ES-I3 (cell line): ENCODE measurements at regions not wholly inside any gene's neighbourhood (a gene's known extent, or its start where the extent isn't known, plus 50 kb on each side); places are given as distances from the start of the nearest gene placed in this dataset.

ENCODE experiments used
- H3K36me3 ChIP-seq: 2 replicates; pipeline ENCODE4 v1.6.1; 2013; ENCODE audit warnings: mild to moderate bottlenecking, low read length, control low read depth, moderate library complexity; ENCODE audit not compliant: insufficient read depth
- H3K4me1 ChIP-seq: 2 replicates; pipeline ENCODE4 v1.6.1; 2013; ENCODE audit warnings: mild to moderate bottlenecking, control low read depth, low read length; ENCODE audit not compliant: insufficient read depth
- H3K9ac ChIP-seq: 2 replicates; pipeline ENCODE4 v1.6.1; 2013; ENCODE audit warnings: low read depth, mild to moderate bottlenecking, low read length, moderate library complexity
- H3K9me3 ChIP-seq: 2 replicates; pipeline ENCODE4 v1.6.1; 2013; ENCODE audit warnings: mild to moderate bottlenecking, low read length, moderate library complexity; ENCODE audit not compliant: control insufficient read depth, insufficient read depth

DNA sequence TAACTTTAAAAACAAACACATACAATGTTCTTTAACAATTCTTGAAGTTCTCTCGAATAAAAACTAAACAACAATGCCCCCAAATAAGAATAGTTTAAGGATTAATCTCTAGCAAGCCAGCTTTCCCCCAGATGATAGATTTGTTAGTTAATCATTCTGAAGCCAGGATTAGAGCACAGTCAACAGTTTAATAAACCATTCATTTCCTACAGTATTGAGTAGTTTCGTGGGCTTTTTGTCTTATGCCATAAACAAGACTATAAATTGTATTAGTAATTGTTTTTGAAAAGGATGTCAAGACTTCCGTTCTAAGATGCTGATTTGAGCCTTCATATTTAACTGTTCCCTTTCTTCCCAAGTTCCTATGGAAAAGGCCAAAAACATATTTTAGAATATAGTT, 136.6 kb downstream of the PIK3R1 start:
- peaks cover 8% of the 10 kb centered on the region for H3K9me3 ChIP-seq
- H3K4me1 ChIP-seq = no peaks in the 10 kb centered on the region
- no peaks in the 10 kb centered on the region for H3K36me3 ChIP-seq
- H3K9ac ChIP-seq = no peak overlapping the region

DNA sequence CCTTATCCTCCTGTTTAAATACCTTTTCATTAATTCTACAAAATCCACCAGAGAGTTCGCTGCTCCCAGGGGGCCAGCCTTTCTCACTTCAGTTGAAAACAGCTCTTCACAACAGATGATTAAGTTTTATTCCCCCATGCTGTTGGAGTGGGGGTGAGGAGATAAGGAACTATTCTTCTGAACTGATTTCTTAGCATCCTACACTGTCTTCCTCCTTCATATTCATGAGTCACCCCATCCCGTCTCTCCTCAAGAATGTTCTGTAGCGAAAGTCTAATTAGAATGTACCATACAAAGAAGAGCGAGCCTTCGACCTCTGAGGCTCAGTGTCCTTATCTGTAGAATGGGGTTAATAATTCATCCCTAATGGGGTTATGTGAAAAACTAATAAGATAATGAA, 138.0 kb downstream of the PIK3R1 start:
- Histone ChIP-seq H3K9me3 (no peaks in the 10 kb centered on the region), H3K36me3 (no peaks in the 10 kb centered on the region), H3K9ac (no peak overlapping the region), H3K4me1 (peaks cover 5% of the 10 kb centered on the region; the same call in 1 of the 2 replicates)

DNA sequence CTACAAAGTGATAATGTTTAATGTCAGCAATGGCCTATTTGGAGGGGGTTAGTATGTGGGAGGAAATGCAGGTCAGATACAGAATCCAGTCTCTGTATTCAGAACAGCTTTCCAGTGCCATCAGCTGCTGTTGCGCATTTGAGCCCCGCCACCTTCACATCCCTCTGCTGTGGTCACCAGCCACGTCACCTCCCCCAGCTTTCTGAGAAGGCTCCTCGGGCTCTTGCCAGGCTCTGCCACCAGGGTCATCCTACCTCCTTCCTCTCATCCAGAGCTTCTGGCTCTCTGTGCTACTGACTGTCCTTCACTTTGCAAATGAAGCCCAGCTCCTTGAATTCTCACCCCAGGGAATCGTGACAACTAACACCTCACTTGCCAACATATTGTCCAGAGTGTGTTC, 138.8 kb downstream of the PIK3R1 start:
- Histone ChIP-seq H3K9ac (no peak overlapping the region), H3K4me1 (peaks cover 5% of the 10 kb centered on the region; the same call in 1 of the 2 replicates), H3K9me3 (no peaks in the 10 kb centered on the region), H3K36me3 (no peaks in the 10 kb centered on the region)

DNA sequence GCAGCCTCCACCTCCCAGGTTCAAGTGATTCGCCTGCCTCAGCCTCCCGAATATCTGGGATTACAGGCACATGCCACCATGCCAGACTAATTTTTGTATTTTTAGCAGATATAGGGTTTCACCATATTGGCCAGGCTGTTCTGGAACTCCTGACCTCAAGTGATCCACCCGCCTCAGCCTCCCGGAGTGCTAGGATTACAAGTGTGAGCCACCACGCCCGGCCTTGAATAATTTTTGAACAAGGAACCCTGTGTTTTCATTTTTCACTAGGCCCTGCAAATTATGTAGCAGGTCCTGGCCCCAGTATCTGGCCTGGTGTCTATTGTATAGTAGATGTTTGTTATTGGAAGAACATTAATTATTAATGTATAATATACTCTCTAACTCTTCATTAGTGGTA, 140.7 kb downstream of the PIK3R1 start:
- Histone ChIP-seq H3K9ac (no peak overlapping the region), H3K36me3 (no peaks in the 10 kb centered on the region), H3K9me3 (no peaks in the 10 kb centered on the region), H3K4me1 (peaks cover 5% of the 10 kb centered on the region; the same call in 1 of the 2 replicates)

DNA sequence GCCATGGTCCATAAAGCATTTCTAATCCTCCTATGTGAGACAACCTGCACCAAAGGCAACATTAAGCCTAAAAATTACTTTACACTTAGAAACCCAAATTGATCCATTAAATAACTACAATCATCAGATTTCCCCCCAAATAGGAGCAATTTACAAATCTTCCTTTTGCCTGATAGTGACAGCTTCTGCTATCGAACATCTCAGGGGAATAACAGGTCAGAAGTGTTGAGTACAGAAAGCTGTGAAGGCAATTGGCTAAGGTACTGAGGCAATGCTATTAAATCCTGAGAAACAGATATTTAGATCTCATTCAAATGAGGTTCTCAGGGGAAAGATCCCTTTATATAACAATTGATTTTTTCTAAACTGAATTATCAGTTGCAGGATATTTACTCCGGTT, 141.1 kb downstream of the PIK3R1 start:
- Histone ChIP-seq H3K9me3 (no peaks in the 10 kb centered on the region), H3K4me1 (peaks cover 5% of the 10 kb centered on the region; the same call in 1 of the 2 replicates), H3K36me3 (no peaks in the 10 kb centered on the region), H3K9ac (no peak overlapping the region)

- peaks cover 2% of the 10 kb centered on the region; the same call in 1 of the 2 replicates for H3K9me3 ChIP-seq
Observed at GRCh38 chr5:68359699-68360098, 144.1 kb downstream of the PIK3R1 start.

GRCh38 chr5:68362331-68362730, 146.8 kb downstream of the PIK3R1 start:
- Histone ChIP-seq H3K9ac (no peak overlapping the region), H3K36me3 (no peaks in the 10 kb centered on the region), H3K9me3 (peaks cover 2% of the 10 kb centered on the region; the same call in 1 of the 2 replicates)

More at GRCh38 chr5:68359699-68360098, 144.1 kb downstream of the PIK3R1 start:
- H3K4me1 ChIP-seq = peaks cover 5% of the 10 kb centered on the region; the same call in 1 of the 2 replicates
- H3K9ac ChIP-seq = no peak overlapping the region
- H3K36me3 ChIP-seq = no peaks in the 10 kb centered on the region

GRCh38 chr5:68365889-68366288, 150.3 kb downstream of the PIK3R1 start:
- Histone ChIP-seq H3K36me3 (no peaks in the 10 kb centered on the region), H3K9ac (no peak overlapping the region), H3K9me3 (peaks cover 2% of the 10 kb centered on the region; the same call in 1 of the 2 replicates), H3K4me1 (no peaks in the 10 kb centered on the region)

More at GRCh38 chr5:68362331-68362730, 146.8 kb downstream of the PIK3R1 start:
- peaks cover 5% of the 10 kb centered on the region; the same call in 1 of the 2 replicates for H3K4me1 ChIP-seq

DNA sequence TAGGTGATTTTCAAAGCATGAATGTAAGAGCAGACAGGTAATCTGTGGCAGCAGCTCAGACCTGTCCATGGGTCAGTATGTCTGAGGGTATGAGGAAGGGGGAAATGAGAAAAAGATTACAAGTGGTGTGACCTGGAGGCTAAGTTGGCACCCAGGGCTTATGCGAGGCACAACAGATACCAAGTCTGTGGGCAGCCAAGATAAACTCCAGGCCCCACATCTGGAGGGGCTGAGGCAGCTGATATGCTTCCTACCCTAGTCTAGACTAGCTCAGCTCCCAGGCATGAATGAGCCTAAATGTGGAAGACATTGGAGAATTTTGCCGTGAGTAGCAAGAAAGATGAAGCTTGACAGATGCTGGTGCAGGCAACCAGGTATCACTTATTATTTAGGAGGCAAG, 151.7 kb downstream of the PIK3R1 start:
- no peaks in the 10 kb centered on the region for H3K36me3 ChIP-seq
- no peaks in the 10 kb centered on the region for H3K4me1 ChIP-seq
- H3K9me3 ChIP-seq = peaks cover 2% of the 10 kb centered on the region; the same call in 1 of the 2 replicates
- H3K9ac ChIP-seq = no peak overlapping the region

- H3K9me3 ChIP-seq = no peaks in the 10 kb centered on the region
- no peak overlapping the region for H3K9ac ChIP-seq
- no peaks in the 10 kb centered on the region for H3K36me3 ChIP-seq
- H3K4me1 ChIP-seq = no peaks in the 10 kb centered on the region
Observed at GRCh38 chr5:68367717-68368116, 152.2 kb downstream of the PIK3R1 start.

DNA sequence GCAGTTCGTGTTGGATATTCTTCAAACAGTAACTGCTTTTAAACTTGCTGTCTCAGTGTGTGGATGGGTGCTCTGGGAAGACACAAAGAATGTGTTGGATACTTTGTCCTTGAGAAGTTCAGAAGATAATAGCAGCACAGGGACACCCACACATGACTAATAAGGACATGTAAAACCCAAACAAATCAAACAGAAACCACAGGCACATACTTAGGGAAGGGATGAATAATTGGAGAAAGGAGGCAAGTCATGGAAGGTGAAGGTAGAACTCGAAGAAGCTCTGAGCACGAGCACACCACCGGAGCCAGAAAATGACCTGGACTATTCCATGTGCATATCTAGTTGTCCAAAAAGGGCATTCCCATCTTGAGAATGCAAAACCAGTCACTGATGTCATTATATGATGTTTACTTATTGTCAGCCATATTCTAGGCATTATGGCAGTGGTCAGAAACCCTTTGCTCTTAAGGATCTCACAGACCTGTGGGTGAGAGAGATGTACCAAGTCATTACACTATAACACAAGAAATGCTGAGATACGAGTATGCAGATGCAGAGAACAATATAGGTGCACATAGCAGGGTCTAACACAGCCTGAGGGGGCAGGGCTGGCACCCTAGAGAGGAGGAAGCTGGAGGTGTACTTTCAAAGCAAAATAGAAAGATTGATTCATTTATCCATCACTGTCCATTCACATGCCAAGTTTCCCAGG, 152.9 kb downstream of the PIK3R1 start:
- Histone ChIP-seq H3K9ac (no peak overlapping the region), H3K4me1 (no peaks in the 10 kb centered on the region), H3K36me3 (no peaks in the 10 kb centered on the region), H3K9me3 (no peaks in the 10 kb centered on the region)

- no peaks in the 10 kb centered on the region for H3K9me3 ChIP-seq
- no peaks in the 10 kb centered on the region for H3K36me3 ChIP-seq
- H3K9ac ChIP-seq = no peak overlapping the region
Observed at GRCh38 chr5:68369023-68369359, 153.4 kb downstream of the PIK3R1 start.

DNA sequence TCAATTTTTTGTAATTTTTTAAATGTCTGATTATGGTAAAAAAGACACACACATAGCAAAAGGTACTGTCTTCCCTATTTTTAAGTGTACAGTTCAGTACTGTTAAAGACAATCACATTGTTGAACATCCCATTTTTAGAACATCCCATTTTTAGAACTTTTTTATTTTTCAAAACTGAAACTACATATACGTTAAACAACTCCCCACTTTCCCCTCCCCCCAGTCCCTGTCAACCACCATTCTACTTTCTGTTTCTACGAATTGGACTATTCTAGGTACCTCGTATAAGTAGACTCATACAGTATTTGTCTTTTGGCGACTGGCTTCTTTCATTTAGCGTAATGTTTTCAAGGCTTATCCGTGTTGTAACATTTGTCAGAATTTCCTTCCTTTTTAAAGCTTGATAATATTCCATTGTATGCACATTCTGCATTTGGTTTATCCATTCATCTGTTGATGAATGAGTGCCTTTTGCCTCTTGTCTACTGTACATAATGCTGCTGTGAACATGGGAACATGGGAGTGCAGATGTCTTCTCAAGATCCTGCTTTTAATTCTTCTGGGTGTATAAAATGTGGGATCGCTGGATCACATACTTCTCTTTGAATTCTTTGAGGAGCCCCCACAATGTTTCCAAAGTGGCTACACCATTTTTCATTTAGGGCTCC, 154.0 kb downstream of the PIK3R1 start:
- Histone ChIP-seq H3K36me3 (no peaks in the 10 kb centered on the region), H3K4me1 (no peaks in the 10 kb centered on the region), H3K9me3 (no peaks in the 10 kb centered on the region), H3K9ac (no peak overlapping the region)

More at GRCh38 chr5:68369023-68369359, 153.4 kb downstream of the PIK3R1 start:
- no peaks in the 10 kb centered on the region for H3K4me1 ChIP-seq

DNA sequence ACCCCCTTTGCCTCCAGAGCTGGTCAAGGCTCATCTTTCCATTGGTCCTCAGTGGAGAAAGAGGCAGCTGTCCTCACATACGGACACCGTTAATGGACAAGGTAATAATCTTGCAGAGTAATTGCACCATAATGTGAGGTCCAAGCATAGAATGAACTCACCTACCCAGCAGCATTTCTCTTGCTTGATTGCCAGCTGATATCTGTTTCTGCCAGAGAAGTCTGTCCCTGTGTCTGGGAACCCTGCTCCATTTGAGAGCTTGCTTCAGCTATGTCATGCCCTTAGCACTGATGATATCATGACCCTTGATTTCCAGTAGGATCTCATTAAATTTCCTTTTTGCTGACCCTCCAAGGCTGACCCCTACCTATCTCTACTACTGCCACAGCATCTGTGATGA, 154.6 kb downstream of the PIK3R1 start:
- Histone ChIP-seq H3K9ac (no peak overlapping the region), H3K9me3 (no peaks in the 10 kb centered on the region), H3K4me1 (no peaks in the 10 kb centered on the region), H3K36me3 (no peaks in the 10 kb centered on the region)

DNA sequence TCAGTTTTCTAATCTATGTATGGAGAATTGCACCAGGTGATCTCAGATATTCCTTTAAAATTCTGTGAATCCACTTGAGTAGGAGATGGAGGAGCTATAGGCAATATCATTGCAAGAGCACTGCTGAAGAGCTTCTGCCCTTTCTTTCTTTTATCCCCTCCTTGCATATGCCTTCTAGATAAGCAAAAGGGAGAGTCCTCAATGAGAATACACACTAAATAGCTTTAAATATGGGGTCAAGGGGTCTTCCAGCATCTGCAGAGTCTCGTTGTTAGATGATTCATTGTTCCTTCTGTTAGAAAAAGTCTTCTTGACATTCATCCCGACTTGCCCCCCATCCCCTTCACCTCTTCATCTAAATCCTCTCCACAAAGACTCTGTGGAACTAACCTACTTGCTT, 156.1 kb downstream of the PIK3R1 start:
- Histone ChIP-seq H3K36me3 (no peaks in the 10 kb centered on the region), H3K9me3 (no peaks in the 10 kb centered on the region), H3K4me1 (no peaks in the 10 kb centered on the region), H3K9ac (no peak overlapping the region)
